CD4-positive, alpha-beta T cell treated with Interferon gamma for 1 hour (primary cell): ENCODE measurements at regions not wholly inside any gene's neighbourhood (a gene's known extent, or its start where the extent isn't known, plus 50 kb on each side); places are given as distances from the start of the nearest gene placed in this dataset.

Experiments used
- DNase-seq: peaks from one replicate; pipeline ENCODE4 v3.0.0-alpha.2; 2020

DNA sequence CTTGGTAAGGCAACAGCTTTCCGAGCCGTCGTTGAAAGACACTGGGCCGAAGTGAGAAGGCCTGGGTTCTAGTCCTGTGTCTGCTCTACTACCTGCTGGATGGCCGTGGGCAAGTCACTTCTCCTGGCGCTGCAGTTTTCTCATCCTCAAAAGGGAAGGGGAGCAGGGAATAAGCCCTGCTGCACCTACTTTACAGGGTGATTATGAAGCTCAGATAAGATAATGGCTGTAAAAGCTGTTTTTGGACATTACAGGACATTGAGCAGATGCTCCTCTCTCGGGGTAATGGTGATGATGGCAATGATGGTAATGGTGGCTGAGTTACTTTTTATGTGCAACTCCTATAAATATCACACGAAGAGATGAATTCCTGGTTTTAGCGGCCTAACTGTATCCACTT is 152.6 kb downstream of the FAM43A start:
- DNase-seq: no peak

DNA sequence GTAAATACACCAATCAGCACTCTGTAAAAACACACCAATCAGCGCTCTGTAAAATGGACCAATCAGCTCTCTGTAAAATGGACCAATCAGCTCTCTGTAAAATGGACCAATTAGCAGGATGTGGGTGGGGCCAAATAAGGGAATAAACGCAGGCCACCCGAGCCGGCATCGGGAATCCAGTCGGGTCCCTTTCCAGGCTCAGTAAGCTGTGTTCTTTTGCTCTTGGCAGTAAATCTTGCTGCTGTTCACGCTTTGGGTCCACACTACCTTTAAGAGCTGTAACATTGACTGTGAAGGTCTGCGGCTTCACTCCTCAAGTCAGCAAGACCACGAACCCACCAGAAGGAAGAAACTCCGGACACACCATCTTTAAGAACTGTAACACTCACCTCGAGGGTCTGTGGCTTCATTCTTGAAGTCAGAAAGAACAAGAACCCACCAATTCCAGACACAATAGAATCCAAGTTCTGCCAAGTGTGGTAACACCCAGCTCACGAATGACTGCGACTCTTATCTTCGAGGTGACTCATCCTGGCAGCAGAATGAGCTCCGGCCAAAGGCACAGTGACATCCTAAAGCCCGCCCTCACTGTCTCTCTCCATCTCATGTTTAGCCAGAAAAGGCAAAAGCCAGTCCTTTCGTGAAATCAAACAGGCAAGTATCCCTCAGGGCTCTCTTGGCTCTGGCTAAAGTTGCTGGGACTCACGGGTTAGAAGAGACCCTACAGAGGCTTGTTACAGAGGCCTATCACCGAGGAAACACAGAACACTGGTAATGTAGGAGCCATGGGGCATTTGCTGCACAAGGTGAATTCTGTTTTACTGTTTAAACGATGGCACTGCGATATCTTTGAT is 155.2 kb downstream of the FAM43A start:
- no peak for DNase-seq

DNA sequence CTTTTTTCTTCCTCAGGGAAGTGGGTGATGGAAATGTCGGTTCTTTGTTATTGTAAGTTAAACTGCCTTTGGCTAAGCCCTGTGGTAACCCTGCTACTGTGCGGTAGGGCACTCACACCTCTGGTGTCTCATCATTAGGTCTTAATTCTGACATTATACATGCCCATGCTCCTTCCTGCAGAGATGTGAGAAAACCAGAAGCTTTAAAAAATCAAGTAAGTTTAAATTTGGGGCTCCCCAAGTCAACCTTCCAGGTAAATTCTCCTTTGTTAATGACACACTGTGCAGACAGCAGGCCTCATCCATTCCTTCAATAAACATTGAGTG is 155.8 kb downstream of the FAM43A start:
- DNase-seq: no peak

DNA sequence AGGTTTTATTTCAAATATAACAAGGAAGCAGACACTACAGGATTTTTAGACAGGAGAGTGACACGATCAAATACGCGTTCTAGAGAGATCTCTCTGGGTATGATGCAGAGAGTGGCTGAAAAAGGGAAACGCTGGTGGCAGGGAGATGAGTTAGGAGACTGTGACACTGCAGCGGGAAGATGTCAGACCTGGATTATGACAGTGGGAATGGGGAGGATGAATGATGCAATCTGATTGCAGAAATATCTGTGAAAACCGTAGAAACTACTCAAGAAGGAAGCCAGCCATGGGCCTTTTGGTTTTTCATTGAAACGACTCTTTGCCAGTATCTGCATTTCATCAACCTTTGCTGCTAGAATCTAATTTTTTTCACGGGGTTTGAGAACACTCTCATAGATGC is 157.9 kb downstream of the FAM43A start:
- no peak for DNase-seq

DNA sequence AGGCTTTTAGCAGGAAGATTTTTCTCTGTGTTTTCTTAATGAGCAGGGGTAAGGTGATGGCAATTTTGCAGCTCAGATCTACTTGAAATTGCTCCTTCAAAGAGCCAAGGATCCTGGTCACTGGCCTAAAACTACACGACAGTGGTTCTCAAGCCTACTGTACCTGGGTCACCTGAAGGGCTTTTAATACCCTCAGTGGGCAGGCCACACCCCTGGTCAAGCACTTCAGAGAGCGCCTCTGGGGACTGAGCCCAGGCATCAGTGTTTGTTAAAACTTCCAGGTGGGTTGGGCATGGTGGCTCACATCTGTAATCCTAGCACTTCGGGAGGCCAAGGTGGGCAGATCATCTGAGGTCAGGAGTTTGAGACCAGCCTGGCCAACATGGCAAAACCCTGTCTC is 158.4 kb downstream of the FAM43A start:
- no peak for DNase-seq

DNA sequence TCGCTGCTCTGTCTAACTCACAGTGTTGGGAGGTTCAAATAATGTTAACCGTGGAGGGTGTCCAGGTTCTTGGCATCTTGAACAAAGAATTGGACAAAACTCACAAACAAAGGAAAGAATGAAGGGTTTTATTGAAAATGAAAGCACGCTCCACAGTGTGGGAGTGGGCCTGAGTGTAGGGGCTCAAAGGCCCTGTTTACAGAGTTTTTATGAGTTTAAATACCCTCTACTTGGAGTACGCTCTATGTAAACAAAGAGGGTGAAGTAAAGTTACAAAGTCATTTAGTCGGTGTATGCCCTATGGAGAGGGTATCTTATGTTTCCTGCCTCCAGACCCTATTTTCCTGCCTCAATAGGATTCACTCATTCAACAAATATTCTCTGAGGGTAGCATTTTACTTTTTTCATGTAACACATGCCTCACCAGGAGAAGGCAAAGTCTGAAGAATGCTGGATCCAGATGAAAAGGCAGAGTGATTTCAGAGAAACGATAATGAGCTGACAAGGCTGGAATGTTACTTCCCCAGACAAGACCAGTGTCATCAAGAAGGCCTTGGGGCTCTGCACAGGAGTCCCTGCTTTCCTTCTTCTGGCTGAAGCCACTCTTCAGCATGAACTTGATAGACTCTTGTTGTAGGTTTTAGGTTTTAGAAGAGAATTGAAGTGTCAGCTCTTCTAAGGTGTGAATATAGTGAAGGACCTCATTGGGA is 163.6 kb downstream of the FAM43A start:
- no peak for DNase-seq

DNA sequence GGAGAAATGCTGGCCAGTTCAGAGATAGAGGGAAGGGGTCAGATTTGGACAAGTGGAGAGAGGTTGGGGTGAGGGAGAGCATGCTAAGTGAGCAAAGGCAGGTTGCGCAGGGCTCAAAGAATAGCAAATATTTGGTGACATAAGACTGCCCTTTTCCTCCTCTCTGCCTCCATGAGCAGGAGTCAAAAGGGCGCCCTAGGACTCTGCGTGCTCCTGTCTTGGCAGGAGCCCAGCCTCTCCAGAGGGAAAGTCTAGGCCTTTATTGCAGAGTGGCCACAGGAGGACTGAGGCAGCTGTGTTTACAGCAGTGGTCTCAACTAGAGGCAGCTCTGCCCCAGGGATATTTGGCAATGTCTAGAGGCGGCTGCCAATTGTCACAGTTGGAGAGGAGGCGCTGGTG is 165.6 kb downstream of the FAM43A start:
- no peak for DNase-seq

DNA sequence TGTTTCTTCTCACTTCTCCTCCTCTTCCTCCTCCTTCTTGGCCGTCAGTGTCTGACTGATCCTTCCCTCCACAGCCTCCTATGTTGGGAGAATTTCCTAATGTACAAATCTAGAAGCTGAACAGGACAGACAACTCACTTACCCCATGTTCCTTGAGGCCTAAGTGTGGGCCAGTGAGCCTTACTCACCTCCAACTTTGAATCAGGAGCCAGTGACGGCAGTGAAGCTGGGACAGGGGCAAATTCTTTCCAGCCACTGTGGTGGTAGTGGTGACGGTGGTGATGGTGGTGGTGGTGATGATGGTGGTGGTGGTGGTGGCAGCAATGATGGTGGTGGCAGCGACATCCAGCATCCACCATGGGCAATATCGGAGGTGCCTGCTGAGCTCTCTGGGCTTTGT is 166.3 kb downstream of the FAM43A start:
- no peak for DNase-seq

DNA sequence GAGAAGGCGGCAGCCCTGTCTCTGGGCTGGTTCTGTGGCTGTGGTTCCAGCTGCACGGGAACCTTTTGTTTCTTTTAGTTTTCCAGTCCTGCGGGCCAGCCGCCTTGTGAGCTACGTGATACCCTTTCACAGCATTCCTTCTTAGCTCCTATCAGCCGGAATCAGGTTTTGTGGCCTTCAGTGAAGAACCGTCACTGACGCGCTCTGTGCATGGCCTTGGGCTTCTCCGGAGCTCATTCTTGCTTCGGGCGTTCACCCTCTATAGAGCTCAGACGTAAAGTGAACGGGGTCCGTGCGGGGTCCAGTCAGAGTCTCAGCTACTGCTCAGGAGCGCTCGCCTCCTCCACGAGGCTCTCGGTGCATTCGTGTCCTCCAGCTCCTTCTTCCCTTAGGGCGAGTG is 166.7 kb downstream of the FAM43A start:
- DNase-seq: no peak

DNA sequence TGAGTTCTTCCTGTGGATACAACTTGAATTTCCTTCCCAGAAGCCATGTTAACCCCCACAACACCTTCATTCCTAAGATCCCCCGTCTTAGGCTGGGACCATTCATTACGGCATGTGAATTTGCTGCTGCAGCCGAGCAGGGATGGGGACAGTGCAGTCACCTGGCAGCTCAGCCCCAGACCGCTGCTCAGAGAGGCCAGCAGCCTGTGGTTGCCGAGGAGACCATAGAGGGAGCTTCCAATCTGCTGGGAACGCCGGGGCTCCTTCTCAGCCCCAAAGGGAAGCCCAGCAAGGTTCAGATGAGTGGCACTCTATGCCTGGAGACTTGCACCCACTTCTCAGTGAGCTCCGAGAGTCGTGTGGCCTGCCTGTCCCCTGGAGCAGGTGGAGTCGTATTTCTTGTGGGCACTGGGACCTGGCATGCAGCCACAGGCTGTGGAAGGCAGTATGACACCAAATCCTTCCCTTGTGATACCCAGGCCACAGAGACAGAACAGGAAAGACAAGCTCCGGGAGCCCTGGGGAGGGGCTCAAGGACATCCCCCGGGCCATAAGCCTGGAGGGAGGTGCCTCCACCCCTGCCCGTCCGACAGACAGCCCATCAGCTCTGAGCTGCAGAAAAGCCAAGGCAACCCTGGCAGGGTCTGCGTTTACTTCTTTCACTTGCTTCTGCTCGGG is 167.3 kb downstream of the FAM43A start:
- no peak for DNase-seq

DNA sequence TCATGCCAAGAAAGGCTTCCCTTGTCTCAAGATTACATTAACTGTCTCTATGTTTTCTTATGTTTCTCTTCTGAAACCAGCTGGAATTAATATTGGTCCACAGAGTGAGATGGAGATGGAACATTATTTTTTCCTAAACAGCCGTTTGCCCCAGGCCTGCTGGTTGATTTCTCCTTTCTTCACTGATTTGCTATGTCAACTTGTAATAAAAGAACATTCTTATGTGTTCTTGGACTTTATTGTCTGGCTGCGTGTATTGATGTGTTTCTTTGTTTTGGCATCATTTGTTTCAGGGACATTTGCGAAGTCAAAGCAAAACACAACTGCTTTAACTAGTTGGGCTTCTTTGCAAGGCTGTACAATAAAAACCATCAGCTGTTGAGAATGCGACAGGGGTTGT is 168.5 kb downstream of the FAM43A start:
- no peak for DNase-seq

DNA sequence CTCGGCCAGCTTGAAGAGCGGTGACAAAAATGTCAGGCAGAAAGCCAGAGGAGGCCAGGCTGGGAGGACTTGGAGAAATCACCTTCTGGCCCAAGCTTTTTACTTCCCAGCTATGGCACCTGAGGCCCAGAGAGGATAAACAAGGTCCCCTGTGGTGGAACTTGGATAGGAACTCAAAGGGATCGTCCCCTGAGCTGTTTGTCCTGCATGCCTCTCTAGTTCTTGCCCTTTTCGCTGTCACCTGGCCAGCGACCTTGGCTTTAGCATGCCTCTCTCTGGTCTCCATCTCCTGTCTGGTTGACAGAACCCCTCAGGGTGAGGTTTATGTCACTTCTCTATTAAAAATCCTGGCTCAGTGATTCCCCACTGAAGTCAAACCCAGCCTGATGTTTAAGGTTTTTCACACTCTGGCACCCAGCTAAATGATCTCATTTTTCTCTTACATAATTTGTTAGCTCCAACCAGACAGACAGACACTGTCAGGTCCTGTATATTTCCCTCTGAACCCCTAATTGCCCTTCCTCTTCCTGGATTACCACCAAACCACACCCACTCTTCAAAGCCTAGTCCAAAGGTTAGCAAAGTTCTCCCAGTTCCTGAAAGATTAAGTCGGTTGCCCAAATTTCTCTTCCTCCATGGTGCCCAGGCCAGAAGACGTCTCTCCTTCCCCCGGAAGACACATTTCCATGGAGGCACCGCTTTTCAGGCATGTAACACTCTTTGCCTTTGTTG is 169.1 kb downstream of the FAM43A start:
- no peak for DNase-seq

DNA sequence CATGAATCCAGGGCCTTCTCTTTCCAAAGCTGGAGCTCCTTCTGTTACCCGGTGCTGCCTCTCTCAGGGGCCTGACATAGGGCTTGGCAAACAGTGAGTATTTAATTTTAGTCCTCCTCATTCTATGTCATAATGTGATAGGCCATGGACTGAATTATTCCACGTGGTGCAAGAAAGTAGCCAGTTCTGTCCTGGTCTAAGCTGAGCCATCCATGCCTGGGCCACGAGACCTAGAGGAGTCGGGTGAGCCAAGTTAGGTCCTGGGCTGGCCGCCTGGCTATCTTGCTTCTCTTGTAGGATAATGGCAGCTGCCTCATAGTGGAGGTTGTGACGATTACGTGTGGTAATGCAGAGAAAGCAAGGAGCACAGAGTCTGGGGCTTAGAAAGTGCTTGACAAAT is 170.6 kb downstream of the FAM43A start:
- no peak for DNase-seq

DNA sequence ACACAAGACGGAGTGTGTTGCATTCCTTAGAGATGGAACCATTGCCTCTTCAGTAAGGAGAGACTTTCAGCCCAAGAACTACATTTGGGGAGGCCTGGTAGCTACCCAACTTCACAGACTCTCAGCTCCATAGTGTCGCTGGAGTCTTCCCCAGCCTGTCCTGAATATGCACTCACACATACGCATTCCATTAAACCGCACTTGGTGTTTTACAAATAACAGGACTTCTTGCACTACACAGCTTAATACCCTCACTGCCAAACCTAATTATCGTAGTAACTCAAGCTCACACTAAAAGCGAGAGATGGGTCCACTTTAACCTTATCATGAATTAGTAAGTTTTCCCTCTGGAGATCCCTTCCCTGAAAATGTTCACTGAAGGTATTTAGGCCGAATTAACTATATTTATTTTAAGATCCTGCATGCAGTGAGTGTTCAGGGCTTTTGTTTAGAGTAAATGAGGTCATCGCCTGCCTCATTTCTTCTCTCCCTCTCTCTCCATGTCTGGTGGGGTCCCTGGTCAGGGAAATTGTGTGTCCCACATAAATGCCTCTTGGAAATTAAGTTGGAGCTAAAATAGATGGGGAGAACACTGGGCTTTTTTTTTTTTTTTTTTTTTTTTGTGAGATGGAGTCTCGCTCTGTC is 171.9 kb downstream of the FAM43A start:
- DNase-seq: no peak

DNA sequence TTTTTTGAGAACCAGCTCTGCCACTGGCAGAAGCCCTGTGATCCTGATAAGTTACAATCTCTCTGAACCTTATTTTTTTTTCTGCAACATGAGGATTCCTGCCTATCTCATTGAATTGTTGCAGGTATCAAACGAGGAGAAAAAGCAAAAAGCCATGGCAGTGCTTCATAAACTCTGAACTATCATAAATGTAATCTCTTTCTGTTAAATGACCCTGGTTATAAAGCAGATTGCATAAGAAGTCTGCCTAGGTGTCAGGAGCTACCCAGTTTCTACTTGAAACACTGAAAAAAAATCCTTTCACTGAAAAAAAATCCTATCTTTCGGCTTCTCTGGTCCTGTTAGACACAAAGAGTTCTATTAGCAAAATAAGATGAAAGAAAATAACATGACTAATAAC is 172.7 kb downstream of the FAM43A start:
- no peak for DNase-seq

DNA sequence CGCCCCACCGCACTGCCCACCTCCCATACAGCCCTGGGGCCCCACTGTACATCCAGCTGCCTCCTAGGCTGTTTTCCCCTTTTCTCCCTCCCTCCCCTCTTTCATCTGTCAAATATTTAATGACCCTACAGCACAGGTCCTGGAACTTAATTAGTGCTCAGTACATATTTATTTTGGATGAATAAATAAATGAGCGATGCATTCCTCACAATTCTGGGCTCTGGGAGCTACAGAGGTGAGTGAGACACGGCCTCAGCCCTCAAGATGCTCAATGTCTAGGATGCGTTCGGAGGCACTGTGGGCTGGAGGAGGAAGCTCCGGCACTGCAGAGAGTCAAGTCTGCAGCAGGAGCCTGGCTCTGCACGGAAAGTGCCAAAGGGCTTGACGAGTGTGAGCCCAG is 175.0 kb downstream of the FAM43A start:
- DNase-seq: no peak

DNA sequence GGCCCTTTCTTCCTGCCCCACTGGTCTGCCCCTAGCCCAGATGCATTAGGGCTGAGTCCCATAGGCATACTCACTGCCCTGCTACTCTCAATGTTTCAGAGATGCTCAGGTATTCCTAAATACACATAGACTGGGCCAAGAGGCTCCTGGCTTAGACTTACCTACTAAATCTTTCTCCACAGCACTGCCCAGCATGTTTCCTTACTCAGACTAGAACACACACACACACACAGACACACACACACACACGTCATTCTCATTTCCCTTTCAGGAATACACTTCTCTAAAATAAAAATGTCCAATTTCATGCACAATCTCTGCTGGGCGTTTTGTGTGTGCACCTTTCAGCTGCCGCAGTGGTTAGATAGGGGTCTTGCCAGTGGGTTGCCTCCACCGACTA is 175.7 kb downstream of the FAM43A start:
- DNase-seq: peak; percentile 12

DNA sequence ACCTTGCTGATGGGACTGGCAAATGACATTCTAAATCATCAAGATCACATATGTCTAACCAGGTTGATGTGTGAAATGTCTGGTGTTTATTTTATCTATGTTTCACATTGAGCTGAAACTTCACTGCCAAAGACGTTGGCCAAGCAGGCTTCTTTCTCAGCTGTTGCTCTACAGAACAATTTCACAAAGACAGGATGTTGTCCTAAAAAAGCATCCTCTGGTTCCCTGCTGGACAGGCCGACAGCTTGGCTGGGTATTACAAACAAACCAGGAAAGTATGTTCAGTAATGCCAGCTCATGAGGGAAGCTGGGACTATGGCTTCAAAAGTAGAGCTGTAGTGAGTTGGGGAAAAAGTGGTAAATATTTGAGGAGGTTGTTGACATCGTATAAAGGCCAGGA is 179.4 kb downstream of the FAM43A start:
- no peak for DNase-seq

DNA sequence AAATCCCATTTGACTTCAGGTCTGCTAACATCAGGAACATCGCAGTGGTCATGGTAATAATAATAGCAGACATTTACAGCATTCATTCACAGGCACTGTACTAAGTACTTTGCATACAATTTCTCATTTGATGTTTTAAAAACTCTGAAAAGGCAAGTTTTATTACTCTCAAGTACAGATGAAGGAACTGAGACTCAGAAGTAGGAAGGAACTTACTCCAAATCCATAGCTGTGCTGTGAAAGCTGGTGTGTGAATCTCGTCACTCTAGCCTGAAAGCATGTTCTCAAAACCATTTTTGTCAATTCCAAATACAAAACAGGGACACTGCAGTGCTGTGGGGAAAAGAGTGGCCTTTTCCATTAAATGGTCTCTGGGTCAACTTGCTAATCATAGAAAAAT is 179.9 kb downstream of the FAM43A start:
- no peak for DNase-seq

DNA sequence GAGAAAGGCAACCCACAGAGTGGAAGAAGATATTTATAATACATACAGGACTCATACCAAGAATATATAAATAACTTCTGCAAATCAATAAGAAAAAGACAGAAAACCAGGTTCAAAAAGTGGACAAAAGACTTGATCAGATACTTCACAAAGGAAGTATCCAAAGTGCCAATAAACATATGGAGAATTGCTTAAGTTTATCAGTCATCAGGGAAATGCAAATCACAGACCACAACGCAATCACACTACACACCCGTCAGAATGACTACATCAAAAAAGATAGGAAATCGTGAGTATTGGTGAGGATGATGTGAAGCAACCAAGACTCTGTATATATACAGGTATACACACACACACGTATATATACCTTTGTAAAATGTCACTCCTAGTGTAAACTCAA is 180.6 kb downstream of the FAM43A start:
- DNase-seq: no peak

DNA sequence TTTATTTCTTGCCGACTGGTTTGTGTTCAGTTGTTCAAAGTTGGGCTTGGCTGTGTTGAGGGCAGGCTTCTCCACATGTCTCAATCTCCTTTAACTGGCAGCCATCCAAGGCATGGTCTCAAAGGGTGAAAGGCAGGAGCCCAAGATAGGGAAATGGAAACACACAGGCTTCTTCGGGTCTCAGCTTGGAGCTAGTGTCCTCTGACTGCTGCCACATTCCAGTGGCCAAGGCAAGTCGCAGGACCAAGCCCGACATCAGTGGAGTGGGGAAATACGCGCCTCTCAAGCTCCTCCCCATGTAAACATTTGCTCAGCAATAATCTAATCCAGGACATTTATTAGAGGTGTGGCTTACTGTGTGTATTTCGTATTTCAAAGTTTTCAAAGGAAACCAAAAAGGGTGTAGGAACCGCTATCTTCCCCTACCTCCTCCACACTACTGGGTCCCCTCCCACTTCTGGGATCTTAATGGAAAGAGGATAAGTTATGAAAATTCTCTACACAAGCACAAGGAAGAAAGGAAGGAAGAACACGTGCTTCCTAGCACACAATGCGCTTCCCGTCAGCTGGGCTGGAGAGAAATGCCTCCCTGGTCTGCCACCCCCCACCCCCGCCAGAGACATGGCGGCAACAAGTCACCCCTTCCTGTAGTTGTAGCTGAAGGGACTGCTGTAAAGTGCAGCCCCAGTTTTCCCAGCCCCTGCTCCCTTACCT is 181.7 kb downstream of the FAM43A start:
- DNase-seq: no peak

DNA sequence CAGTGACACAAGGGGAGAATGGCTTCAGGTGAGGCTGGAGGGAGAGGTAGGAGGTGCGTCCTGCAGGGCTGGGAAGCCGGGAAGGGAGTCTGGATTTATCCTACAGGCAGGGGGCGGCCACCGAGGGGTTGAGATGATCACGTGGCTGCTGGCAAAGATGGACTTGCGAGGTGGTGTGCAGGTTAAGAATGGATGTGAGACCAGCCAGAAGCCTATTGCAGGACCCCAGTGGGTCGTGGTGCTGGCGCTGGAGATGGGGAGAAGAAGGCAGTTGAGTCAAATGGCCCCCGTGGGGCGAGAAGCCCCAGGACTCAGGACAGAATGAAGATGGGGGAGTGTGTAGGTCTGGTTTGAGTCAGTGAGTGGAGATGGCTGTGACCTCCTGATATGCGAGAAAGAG is 183.1 kb downstream of the FAM43A start:
- no peak for DNase-seq
